Activated CD8-positive, alpha-beta T cell treated with anti-CD3 and anti-CD28 coated beads for 36 hours (primary cell): ENCODE measurements at regions not wholly inside any gene's neighbourhood (a gene's known extent, or its start where the extent isn't known, plus 50 kb on each side); places are given as distances from the start of the nearest gene placed in this dataset.

Experiments used
- ATAC-seq: fragments of 200-7000 bp; cut with Tn5 transposase; one replicate; pipeline ENCODE4 v1.10.0; 2021; ENCODE audit warnings: mild to moderate bottlenecking, moderate library complexity
- CTCF ChIA-PET: fragments of 350-600 bp; sonication (Branson Sonifier 250); formaldehyde crosslinking; loops from one replicate; lab custom pipeline; 2021; ENCODE audit warnings: antibody characterized with exemption; lab: Charles Lee
- POLR2A ChIA-PET: fragments of 350-600 bp; sonication (Branson Sonifier 250); formaldehyde crosslinking; loops from one replicate; lab custom pipeline; 2021; ENCODE audit warnings: antibody characterized with exemption; lab: Charles Lee
- DNase-seq: peaks from one replicate; pipeline ENCODE4 v3.0.0-alpha.2; 2020
- H3K27ac Mint-ChIP-seq: one replicate; pipeline ENCODE4 v1.8.0; 2021; ENCODE audit warnings: mild to moderate bottlenecking, mixed read lengths
- H3K27me3 Mint-ChIP-seq: one replicate; pipeline ENCODE4 v1.8.0; 2021; ENCODE audit warnings: mixed read lengths
- H3K36me3 Mint-ChIP-seq: one replicate; pipeline ENCODE4 v1.8.0; 2021; ENCODE audit warnings: low read depth, mixed read lengths
- H3K4me1 Mint-ChIP-seq: one replicate; pipeline ENCODE4 v1.8.0; 2021; ENCODE audit warnings: low read depth, mixed read lengths
- H3K4me3 Mint-ChIP-seq: one replicate; pipeline ENCODE4 v1.8.0; 2021; ENCODE audit warnings: mild to moderate bottlenecking, moderate library complexity, mixed read lengths
- H3K9me3 Mint-ChIP-seq: one replicate; pipeline ENCODE4 v1.8.0; 2021; ENCODE audit warnings: mixed read lengths
- CTCF ChIP-seq: fragments of 200-600 bp; IDR thresholded peaks from one replicate; pipeline ENCODE4 v1.8.0; 2022; ENCODE audit warnings: antibody characterized with exemption, mild to moderate bottlenecking
- intact Hi-C: fragments of 100-400 bp; cut with micrococcal nuclease; formaldehyde crosslinking; loops from one replicate; pipeline ENCODE4 v1.10.0; 2022

GRCh38 chr2:222351035-222351434 is 52.2 kb upstream of the PAX3 start:
- Mint-ChIP-seq H3K27me3 (peaks cover 5% of the 10 kb centered on the region), H3K27ac (no peak overlapping the region), H3K9me3 (peaks cover 4% of the 10 kb centered on the region), H3K36me3 (no peaks in the 10 kb centered on the region), H3K4me3 (no peak overlapping the region), H3K4me1 (no peaks in the 10 kb centered on the region)
- ATAC-seq = no peak
- DNase-seq = no peak
- intact Hi-C loops = no loop called here
- CTCF ChIA-PET = no interaction called here
- TF ChIP-seq CTCF = no peak
- POLR2A ChIA-PET = no interaction called here

GRCh38 chr2:222352981-222353380 is 54.2 kb upstream of the PAX3 start:
- CTCF ChIA-PET = no interaction called here

GRCh38 chr2:222353993-222354392 is 55.2 kb upstream of the PAX3 start:
- Mint-ChIP-seq H3K4me1 (no peaks in the 10 kb centered on the region), H3K4me3 (no peak overlapping the region), H3K27ac (no peak overlapping the region), H3K9me3 (peaks cover 4% of the 10 kb centered on the region), H3K36me3 (no peaks in the 10 kb centered on the region), H3K27me3 (peaks cover 2% of the 10 kb centered on the region)
- CTCF ChIA-PET = no interaction called here
- POLR2A ChIA-PET = no interaction called here
- DNase-seq (no peak), ATAC-seq (no peak)
- TF ChIP-seq CTCF = no peak
- intact Hi-C loops = no loop called here

More at GRCh38 chr2:222352981-222353380, 54.2 kb upstream of the PAX3 start:
- no peaks in the 10 kb centered on the region for H3K4me1 Mint-ChIP-seq
- no peak for TF ChIP-seq CTCF
- ATAC-seq (no peak), DNase-seq (no peak)
- H3K4me3 Mint-ChIP-seq = no peak overlapping the region
- no peak overlapping the region for H3K27ac Mint-ChIP-seq
- peaks cover 4% of the 10 kb centered on the region for H3K9me3 Mint-ChIP-seq
- POLR2A ChIA-PET = no interaction called here
- H3K27me3 Mint-ChIP-seq = peaks cover 5% of the 10 kb centered on the region
- intact Hi-C loops = no loop called here
- no peaks in the 10 kb centered on the region for H3K36me3 Mint-ChIP-seq

- no peak for DNase-seq
- Mint-ChIP-seq H3K4me1 (no peaks in the 10 kb centered on the region), H3K36me3 (no peaks in the 10 kb centered on the region), H3K27ac (no peak overlapping the region), H3K27me3 (peaks cover 2% of the 10 kb centered on the region), H3K4me3 (no peak overlapping the region), H3K9me3 (peaks cover 4% of the 10 kb centered on the region)
- intact Hi-C loops = no loop called here
- no peak for TF ChIP-seq CTCF
- no peak for ATAC-seq
- POLR2A ChIA-PET = no interaction called here
- CTCF ChIA-PET = no interaction called here
Measured at GRCh38 chr2:222355860-222356259, 57.1 kb upstream of the PAX3 start.

- Mint-ChIP-seq H3K27ac (no peak overlapping the region), H3K27me3 (peaks cover 2% of the 10 kb centered on the region), H3K4me1 (no peaks in the 10 kb centered on the region), H3K4me3 (no peak overlapping the region), H3K36me3 (no peaks in the 10 kb centered on the region), H3K9me3 (no peaks in the 10 kb centered on the region)
- no peak for TF ChIP-seq CTCF
- DNase-seq (no peak), ATAC-seq (no peak)
- intact Hi-C loops = no loop called here
- ChIA-PET POLR2A (no interaction called here), CTCF (no interaction called here)
Measured at GRCh38 chr2:222357930-222358329, 59.1 kb upstream of the PAX3 start.
